GM18870 (cell line): ENCODE measurements at regions not wholly inside any gene's neighbourhood (a gene's known extent, or its start where the extent isn't known, plus 50 kb on each side); places are given as distances from the start of the nearest gene placed in this dataset.

Experiments
- ATAC-seq: cut with Tn5 transposase; IDR thresholded peaks from one replicate; pipeline ENCODE4 v1.9.1; 2021; ENCODE audit warnings: moderate library complexity; ENCODE audit not compliant: unreplicated experiment

GRCh38 chr2:63775191-63775590 lies 66.5 kb upstream of the UGP2 start:
- no peak for ATAC-seq

- ATAC-seq: no peak
These were observed 65.3 kb upstream of the UGP2 start for GRCh38 chr2:63776382-63776781.

- ATAC-seq: no peak
These were observed 63.9 kb upstream of the UGP2 start for GRCh38 chr2:63777816-63778215.

GRCh38 chr2:63778391-63778790 lies 63.3 kb upstream of the UGP2 start:
- ATAC-seq: no peak

- no peak for ATAC-seq
These were observed 61.1 kb upstream of the UGP2 start for GRCh38 chr2:63780518-63781155.

GRCh38 chr2:63784461-63784860 lies 57.2 kb upstream of the UGP2 start:
- no peak for ATAC-seq

- no peak for ATAC-seq
These were observed 56.6 kb upstream of the UGP2 start for GRCh38 chr2:63785096-63785495.

- ATAC-seq: no peak
These were observed 55.2 kb upstream of the UGP2 start for GRCh38 chr2:63786471-63786870.

- ATAC-seq: no peak
These were observed 53.6 kb upstream of the UGP2 start for GRCh38 chr2:63788071-63788470.

- no peak for ATAC-seq
These were observed 52.2 kb upstream of the UGP2 start for GRCh38 chr2:63789338-63790020.

- ATAC-seq: no peak
These were observed 51.2 kb upstream of the UGP2 start for GRCh38 chr2:63790491-63790890.

- ATAC-seq: no peak
These were observed 50.8 kb upstream of the UGP2 start for GRCh38 chr2:63790906-63791305.

- no peak for ATAC-seq
These were observed 50.3 kb upstream of the UGP2 start for GRCh38 chr2:63791387-63791786.
